Posterior vena cava (tissue), 2 donors: ENCODE measurements at regions not wholly inside any gene's neighbourhood (a gene's known extent, or its start where the extent isn't known, plus 50 kb on each side); places are given as distances from the start of the nearest gene placed in this dataset.
"Not testable (repeated sequence)": the region's sequence is repeated elsewhere in the genome, so short reads cannot be mapped to it uniquely, and the experiment has no call there.

Experiments
- DNase-seq: peaks from one replicate; pipeline ENCODE4 v3.0.0-alpha.2; 2020; ENCODE audit warnings: low spot score
- intact Hi-C, 2 donors: fragments of 100-400 bp; cut with DNase I; formaldehyde crosslinking; loops; one replicate each; pipeline versions ENCODE4 v1.14.1 to v1.14.2; 2022 to 2023
- donor health status: DM: yes; HTN: yes; CAD: no.
- donor health status: DM: yes; HTN: yes; CAD: no.

- no peak for DNase-seq
- intact Hi-C loops: no loop called here
Measured at GRCh38 chr3:145197051-145197820, 963.7 kb downstream of the PLOD2 start.

GRCh38 chr3:145197821-145198220 lies 963.2 kb downstream of the PLOD2 start:
- intact Hi-C loops: no loop called here
- DNase-seq: no peak

- intact Hi-C loops: no loop called here
Measured at GRCh38 chr3:145209561-145209960, 951.4 kb downstream of the PLOD2 start.

GRCh38 chr3:145219355-145220235 lies 941.4 kb downstream of the PLOD2 start:
- intact Hi-C loops: no loop called here
- DNase-seq: no peak

More at GRCh38 chr3:145209561-145209960, 951.4 kb downstream of the PLOD2 start:
- DNase-seq: no peak

- intact Hi-C loops: no loop called here
Measured at GRCh38 chr3:145224886-145225285, 936.1 kb downstream of the PLOD2 start.

GRCh38 chr3:145243875-145244274 lies 917.1 kb downstream of the PLOD2 start:
- DNase-seq: no peak
- intact Hi-C loops: no loop called here

More at GRCh38 chr3:145224886-145225285, 936.1 kb downstream of the PLOD2 start:
- DNase-seq: no peak

GRCh38 chr3:145244327-145244726 lies 916.7 kb downstream of the PLOD2 start:
- intact Hi-C loops: no loop called here
- DNase-seq: no peak

GRCh38 chr3:145246291-145246690 lies 914.7 kb downstream of the PLOD2 start:
- no peak for DNase-seq
- intact Hi-C loops: no loop called here

GRCh38 chr3:145248928-145249327 lies 912.1 kb downstream of the PLOD2 start:
- no peak for DNase-seq
- intact Hi-C loops: no loop called here

GRCh38 chr3:145251311-145251710 lies 909.7 kb downstream of the PLOD2 start:
- DNase-seq: no peak
- intact Hi-C loops: no loop called here

GRCh38 chr3:145257967-145258366 lies 903.0 kb downstream of the PLOD2 start:
- DNase-seq, intact Hi-C loops: not testable (repeated sequence)

GRCh38 chr3:145259166-145259880 lies 901.7 kb downstream of the PLOD2 start:
- intact Hi-C loops: no loop called here
- no peak for DNase-seq

GRCh38 chr3:145263458-145263857 lies 897.5 kb downstream of the PLOD2 start:
- intact Hi-C loops, DNase-seq: not testable (repeated sequence)

GRCh38 chr3:145266368-145266767 lies 894.6 kb downstream of the PLOD2 start:
- no peak for DNase-seq
- intact Hi-C loops: no loop called here

GRCh38 chr3:145269106-145269505 lies 891.9 kb downstream of the PLOD2 start:
- no peak for DNase-seq
- intact Hi-C loops: no loop called here

- DNase-seq: no peak
- intact Hi-C loops: loop anchor here in 1 of 2 donors (10.0 kb wide), 1 partner anchor 328 kb away; no protein-coding TSS in a partner anchor
Measured at GRCh38 chr3:145272684-145273083, 888.3 kb downstream of the PLOD2 start.

GRCh38 chr3:145282505-145282904 lies 878.5 kb downstream of the PLOD2 start:
- intact Hi-C loops: no loop called here
- no peak for DNase-seq

GRCh38 chr3:145286937-145287336 lies 874.0 kb downstream of the PLOD2 start:
- intact Hi-C loops: no loop called here
- no peak for DNase-seq

- intact Hi-C loops: no loop called here
- no peak for DNase-seq
Measured at GRCh38 chr3:145290010-145290409, 871.0 kb downstream of the PLOD2 start.

- intact Hi-C loops: no loop called here
- DNase-seq: no peak
Measured at GRCh38 chr3:145294572-145294971, 866.4 kb downstream of the PLOD2 start.
